ENCODE measurements at regions not wholly inside any gene's neighbourhood (a gene's known extent, or its start where the extent isn't known, plus 50 kb on each side); places are given as distances from the start of the nearest gene placed in this dataset.

DNA sequence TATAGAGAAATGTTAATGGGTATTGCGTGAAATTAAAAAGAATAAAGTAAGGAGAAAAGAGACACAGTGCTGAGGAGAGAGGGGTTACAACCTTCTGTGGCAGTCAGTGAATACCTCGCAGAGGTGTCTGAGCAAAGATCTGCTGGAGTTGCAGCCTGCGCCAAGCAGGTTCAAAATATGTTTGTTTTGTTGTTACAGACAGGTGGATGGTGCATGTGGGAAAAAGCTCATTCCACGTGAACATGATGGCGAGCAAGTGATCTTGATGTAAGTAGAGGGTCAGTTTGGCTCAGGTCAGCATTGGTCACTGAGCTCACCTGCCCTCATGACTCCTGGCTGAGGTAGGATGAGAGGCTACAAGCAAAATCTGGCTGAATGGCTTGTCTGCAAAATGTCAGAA is 66.2 kb downstream of the SOX11 start:
- TF ChIP-seq POLR2A (IDR thresholded peaks at IDR 0.05): no peak
- TF ChIP-seq, protein P1, sequence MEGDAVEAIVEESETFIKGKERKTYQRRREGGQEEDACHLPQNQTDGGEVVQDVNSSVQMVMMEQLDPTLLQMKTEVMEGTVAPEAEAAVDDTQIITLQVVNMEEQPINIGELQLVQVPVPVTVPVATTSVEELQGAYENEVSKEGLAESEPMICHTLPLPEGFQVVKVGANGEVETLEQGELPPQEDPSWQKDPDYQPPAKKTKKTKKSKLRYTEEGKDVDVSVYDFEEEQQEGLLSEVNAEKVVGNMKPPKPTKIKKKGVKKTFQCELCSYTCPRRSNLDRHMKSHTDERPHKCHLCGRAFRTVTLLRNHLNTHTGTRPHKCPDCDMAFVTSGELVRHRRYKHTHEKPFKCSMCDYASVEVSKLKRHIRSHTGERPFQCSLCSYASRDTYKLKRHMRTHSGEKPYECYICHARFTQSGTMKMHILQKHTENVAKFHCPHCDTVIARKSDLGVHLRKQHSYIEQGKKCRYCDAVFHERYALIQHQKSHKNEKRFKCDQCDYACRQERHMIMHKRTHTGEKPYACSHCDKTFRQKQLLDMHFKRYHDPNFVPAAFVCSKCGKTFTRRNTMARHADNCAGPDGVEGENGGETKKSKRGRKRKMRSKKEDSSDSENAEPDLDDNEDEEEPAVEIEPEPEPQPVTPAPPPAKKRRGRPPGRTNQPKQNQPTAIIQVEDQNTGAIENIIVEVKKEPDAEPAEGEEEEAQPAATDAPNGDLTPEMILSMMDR (IDR thresholded peaks at IDR 0.05): no peak

All from esophagus squamous epithelium (tissue), 4 donors.